ENCODE measurements at regions not wholly inside any gene's neighbourhood (a gene's known extent, or its start where the extent isn't known, plus 50 kb on each side); places are given as distances from the start of the nearest gene placed in this dataset.

DNA sequence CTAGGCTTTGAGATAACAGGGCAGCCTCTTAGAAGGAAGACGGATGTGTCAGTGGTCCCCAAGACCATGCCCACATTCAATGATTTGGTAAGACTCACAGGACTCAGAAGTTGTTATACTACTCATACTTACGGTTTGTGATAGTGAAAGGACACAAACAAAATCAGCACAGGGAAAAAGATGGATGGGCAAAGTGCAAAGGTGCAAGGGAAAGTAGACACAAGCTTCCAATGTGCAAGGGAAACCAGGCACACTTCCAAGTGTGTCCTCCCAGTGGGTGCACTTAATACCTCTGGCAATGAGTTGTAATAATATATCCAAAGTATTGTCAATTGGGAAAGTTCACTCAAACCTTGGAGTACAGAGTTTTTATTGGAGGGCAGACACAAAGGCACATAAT is 53.8 kb upstream of the VCX start:
- no peak for DNase-seq

GRCh38 chrX:7788334-7788733 is 54.6 kb upstream of the VCX start:
- DNase-seq, result no peak

DNA sequence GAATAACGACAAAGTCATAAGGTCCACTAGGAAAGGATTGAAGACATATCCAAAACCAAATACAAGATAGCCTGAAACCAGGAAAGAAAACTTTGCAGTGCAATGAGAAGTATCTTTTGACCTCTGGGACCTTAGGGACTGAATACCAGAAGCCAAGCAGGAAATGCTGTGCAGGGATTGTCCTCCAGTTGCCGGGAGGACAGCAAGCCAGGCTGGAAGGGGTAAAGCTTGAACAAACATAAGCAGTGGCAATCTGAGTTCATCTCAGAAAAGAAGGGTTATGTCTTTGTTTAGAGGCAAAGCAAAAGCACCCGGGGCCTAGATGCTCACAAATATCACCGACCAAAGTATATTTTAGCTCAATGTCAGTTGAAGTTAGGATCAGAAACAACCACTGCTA is 55.3 kb upstream of the VCX start:
- no peak for DNase-seq

DNA sequence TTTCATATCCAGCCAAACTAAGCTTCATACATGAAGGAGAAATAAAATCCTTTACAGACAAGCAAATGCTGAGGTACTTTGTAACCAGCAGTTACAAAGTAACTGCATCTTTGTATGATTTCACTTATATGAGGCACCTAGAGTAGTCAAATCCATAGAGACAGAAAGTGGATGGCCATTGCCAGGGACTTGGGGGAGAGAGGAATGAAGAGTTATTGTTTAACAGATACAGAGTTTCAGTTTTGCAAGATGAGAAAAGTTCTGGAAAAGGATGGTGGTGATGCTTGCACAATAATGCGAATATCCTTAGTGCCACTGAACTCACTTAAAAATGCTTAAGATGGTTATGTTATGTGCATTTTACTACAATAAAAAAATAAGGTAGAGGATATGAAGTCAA is 58.4 kb upstream of the VCX start:
- no peak for DNase-seq

- DNase-seq, result no peak
Observed at GRCh38 chrX:7779644-7780043, 63.3 kb upstream of the VCX start.

- no peak for DNase-seq
Observed at GRCh38 chrX:7775987-7776386, 67.0 kb upstream of the VCX start.

DNA sequence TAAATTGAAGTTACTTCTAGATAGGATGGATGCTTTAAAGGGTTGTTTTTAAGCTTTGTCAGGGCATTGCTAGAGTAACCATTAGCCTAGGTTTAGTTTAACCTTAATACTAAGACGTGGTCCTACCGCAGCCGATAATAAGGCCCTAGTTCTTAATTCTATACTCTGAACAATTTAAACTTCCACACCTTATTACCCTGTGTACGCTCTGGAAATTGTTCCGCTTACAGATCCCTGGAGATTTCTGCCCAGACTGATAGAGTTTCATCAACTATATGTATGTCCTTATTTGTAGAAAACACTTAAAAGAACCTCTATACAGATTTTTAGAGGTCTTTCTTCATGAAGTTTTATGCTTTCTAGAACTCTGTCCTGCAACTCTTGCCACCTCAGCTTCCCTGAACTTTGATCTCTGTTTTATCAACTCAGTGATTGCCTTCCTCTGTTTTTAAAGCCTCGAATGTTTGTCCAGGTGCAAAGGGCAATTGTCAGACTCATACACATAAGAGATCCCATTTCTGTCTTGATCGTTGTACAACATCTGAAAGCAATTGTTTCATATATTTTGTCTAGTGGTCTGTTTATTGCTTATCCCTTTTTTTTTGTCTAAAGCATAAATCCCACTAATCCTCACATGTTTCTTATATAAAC is 71.1 kb upstream of the VCX start:
- DNase-seq, result no peak

- no peak for DNase-seq
Observed at GRCh38 chrX:7759830-7760229, 83.1 kb upstream of the VCX start.

- DNase-seq, result no peak
Observed at GRCh38 chrX:7746856-7747255, 96.1 kb upstream of the VCX start.

- no peak for DNase-seq
Observed at GRCh38 chrX:7730071-7730470, 112.9 kb upstream of the VCX start.

- no peak for DNase-seq
Observed at GRCh38 chrX:7720519-7720918, 122.5 kb upstream of the VCX start.

GRCh38 chrX:7714351-7714750 is 128.6 kb upstream of the VCX start:
- DNase-seq, result no peak

GRCh38 chrX:7711167-7711566 is 131.8 kb upstream of the VCX start:
- no peak for DNase-seq

- peak; percentile 22 for DNase-seq
Observed at GRCh38 chrX:7709845-7710244, 133.1 kb upstream of the VCX start.

GRCh38 chrX:7706032-7706431 is 136.9 kb upstream of the VCX start:
- DNase-seq, result no peak

- no peak for DNase-seq
Observed at GRCh38 chrX:7704205-7704604, 138.8 kb upstream of the VCX start.

DNA sequence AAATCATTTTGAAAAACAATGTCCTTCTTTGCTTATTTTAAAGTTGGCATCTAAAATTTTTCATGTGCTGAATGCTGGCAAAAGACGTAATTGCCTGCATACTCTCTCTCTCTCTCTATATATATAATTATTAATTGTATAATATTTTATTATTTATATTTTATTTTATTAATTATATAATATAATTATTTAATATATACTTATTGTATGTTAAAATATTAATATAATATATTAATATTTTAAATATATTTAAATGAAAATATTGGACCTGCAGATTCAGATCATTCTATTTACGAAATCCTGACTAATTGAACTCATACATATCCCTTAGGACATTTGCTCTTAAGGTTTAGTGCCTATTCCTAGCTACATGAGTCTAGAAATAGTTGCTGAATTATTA is 144.7 kb upstream of the VCX start:
- no peak for DNase-seq

DNA sequence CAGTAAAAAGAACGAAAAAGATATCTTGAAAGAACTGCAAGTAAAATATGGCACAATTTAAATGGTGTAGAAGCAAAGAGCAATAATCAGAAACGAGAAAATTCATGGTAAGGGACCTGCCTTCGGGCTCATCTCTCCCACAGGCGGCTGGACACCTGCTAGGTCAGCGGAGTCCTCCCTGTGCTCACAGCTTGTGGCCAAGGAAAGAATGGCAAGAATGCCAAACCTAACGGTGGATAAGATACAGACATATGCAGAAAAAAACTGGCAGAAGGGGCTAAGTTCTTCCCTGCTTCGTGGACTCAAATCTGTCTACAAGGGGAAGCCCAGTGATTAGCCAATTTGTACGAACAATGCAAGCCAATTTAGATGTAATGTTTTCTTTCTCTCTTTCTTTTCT is 152.1 kb upstream of the VCX start:
- no peak for DNase-seq

DNA sequence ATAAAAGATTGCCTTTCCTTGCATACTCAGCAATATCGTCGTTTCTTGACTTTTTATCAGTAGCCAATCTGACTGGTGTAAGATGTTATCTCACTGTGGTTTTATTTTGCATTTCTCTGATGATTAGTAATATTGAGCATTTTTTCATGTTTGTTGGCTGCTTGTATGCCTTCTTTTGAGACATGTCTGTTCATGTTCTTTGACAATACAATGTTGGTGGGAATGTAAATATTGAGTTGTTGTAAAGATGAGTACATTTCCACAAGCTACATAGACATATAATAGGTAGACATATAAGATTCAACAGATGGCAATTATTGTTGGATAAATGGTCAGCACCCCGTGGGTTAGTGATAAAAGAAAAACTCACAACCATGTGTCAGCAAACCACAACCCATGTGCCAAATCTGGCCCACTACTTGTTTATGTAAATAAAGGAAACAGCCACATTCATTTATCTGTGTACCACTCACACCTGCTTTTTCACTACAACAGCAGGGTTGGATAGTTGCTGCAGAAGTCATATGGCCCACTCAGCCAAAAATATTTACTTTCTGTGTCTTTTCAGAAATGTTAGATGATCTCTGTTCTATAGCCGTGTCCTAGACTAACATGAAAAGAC is 153.1 kb upstream of the VCX start:
- no peak for DNase-seq

DNA sequence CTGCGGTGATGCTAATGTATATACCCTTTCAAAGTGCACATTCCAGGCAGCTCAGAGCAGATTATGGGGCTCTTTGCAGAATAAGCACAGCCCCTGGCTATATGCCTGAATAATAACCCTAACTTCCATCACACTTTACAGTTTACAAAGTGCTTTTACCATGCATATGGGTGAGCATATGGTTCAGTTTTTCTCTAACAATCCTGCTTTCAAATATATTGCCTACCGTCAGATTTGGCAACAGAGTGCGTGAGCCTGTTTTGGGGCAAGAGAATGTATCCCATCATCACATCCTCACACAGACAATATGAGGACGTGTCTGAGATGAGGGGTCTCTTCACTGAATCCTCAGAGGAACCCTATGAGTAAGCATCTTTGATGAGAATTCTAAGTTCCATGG is 162.8 kb upstream of the VCX start:
- DNase-seq, result no peak

DNA sequence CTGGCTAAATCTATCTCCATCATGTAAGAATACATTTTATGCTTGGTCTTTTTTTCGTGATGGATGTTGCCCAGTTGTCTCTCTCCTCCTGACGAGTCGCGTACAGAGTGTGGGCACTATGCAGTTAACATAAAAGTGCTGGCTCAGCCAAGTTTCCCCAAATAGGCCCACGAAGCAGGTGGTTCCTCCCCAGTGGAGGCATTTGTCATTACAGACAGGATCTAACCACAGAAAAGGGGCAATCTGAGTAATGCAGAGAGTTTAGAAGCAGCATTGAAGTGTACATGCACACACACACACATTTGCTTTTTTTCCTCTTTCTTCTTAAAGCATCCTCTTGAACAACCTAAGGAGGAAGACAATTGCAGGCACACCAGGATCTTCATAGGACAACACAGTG is 188.7 kb upstream of the VCX start:
- no peak for DNase-seq

- DNase-seq, result no peak
Observed at GRCh38 chrX:7647831-7648230, 195.1 kb upstream of the VCX start.

GRCh38 chrX:7641141-7641540 is 201.8 kb upstream of the VCX start:
- DNase-seq, result no peak

DNA sequence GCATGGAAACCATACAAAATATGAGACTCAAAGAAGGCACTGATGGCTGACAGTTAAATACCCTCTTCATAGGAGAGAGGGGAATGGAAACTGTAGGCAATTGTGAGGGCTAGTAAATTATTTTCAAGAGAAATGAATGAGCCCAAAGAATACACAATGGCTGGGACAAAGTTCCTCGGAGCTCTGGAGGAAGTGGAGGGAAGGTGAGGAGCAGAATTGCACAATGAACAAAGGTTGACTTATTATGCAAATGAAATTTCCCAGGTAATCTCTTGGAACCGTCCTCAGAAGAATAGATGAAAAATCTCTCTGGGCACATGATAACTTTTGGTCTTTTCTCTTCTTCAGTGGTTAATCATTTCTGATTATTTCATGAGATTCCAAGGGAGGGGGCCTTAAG is 202.6 kb upstream of the VCX start:
- no peak for DNase-seq

- DNase-seq, result no peak
Observed at GRCh38 chrX:7638078-7638710, 204.8 kb upstream of the VCX start.

Data from left hindlimb (tissue), 1 donor.